Panc1 (cell line): ENCODE measurements at regions not wholly inside any gene's neighbourhood (a gene's known extent, or its start where the extent isn't known, plus 50 kb on each side); places are given as distances from the start of the nearest gene placed in this dataset.

Source experiments
- ATAC-seq: fragments of 200-7000 bp; cut with Tn5 transposase; 2 replicates; pipeline ENCODE4 v1.9.1; 2020; ENCODE audit warnings: mild to moderate bottlenecking, moderate library complexity
- BruUV-seq: library from RNA; stranded (reverse); fragments of 400-500 nt; replicated peaks from 2 replicates; lab custom pipeline; 2021; lab: Mats Ljungman, UMichigan
- CTCF ChIA-PET: fragments of 300-600 bp; sonication (Branson Sonifier 250); formaldehyde crosslinking; loops from one replicate; lab custom pipeline; 2022; ENCODE audit warnings: antibody characterized with exemption; lab: Charles Lee
- POLR2A ChIA-PET: fragments of 300-600 bp; sonication (Branson Sonifier 250); formaldehyde crosslinking; loops from one replicate; lab custom pipeline; 2022; ENCODE audit warnings: antibody characterized with exemption; lab: Charles Lee
- DNase-seq: peaks from one replicate; pipeline ENCODE4 v3.0.0-alpha.2; 2010; ENCODE audit warnings: low read depth, low spot score
- H3K27ac ChIP-seq: 2 replicates; pipeline ENCODE4 v1.5.1; 2011; ENCODE audit warnings: mild to moderate bottlenecking, low read length, inconsistent platforms
- H3K27me3 ChIP-seq: fragments of 200-500 bp; sonication (Bioruptor generic); 2 replicates; pipeline ENCODE4 v1.6.0; 2014; ENCODE audit warnings: low read length, inconsistent platforms; ENCODE audit not compliant: control insufficient read depth, insufficient read depth
- H3K36me3 ChIP-seq: fragments of 200-500 bp; sonication (Bioruptor generic); 2 replicates; pipeline ENCODE4 v1.5.1; 2014; ENCODE audit warnings: inconsistent platforms, mild to moderate bottlenecking, low read length, moderate library complexity; ENCODE audit not compliant: control insufficient read depth, insufficient read depth
- H3K4me1 ChIP-seq: 2 replicates; pipeline ENCODE4 v1.5.1; 2011; ENCODE audit warnings: inconsistent platforms, mild to moderate bottlenecking, low read length, moderate library complexity; ENCODE audit not compliant: control insufficient read depth, insufficient read depth
- H3K4me3 ChIP-seq, 2 experiments: 2 replicates each; pipeline ENCODE4 v1.5.1; 2011 to 2012; ENCODE audit warnings: low read depth in 2 of 2, low read length in 2 of 2, mild to moderate bottlenecking in 2 of 2, inconsistent platforms in 1 of 2, moderate library complexity in 1 of 2
- H3K9me3 ChIP-seq: fragments of 200-500 bp; sonication (Bioruptor generic); 2 replicates; pipeline ENCODE4 v1.5.1; 2014; ENCODE audit warnings: low read depth, mild to moderate bottlenecking, inconsistent platforms, low read length, moderate library complexity; ENCODE audit not compliant: control insufficient read depth, insufficient read depth
- CTCF ChIP-seq: fragments of 450-650 bp; IDR thresholded peaks from 2 replicates; pipeline ENCODE4 v1.5.1; 2017; ENCODE audit warnings: mild to moderate bottlenecking
- POLR2AphosphoS5 ChIP-seq: IDR thresholded peaks from 2 replicates; pipeline ENCODE4 v1.6.1; 2012; ENCODE audit warnings: mild to moderate bottlenecking, low read depth, low read length, moderate library complexity
- REST ChIP-seq, 2 experiments: IDR thresholded peaks; 2 replicates each; pipeline ENCODE4 v1.6.1; 2011 to 2012; ENCODE audit warnings: low read depth in 2 of 2, control low read depth in 1 of 2, low read length in 1 of 2, mild to moderate bottlenecking in 1 of 2, moderate library complexity in 1 of 2; ENCODE audit not compliant: insufficient read depth in 1 of 2
- SIN3A ChIP-seq: IDR thresholded peaks from 2 replicates; pipeline ENCODE4 v1.6.1; 2012; ENCODE audit warnings: low read depth, mild to moderate bottlenecking, low read length, moderate library complexity, borderline replicate concordance; ENCODE audit not compliant: insufficient read depth
- TCF7L2 ChIP-seq: IDR thresholded peaks from 2 replicates; pipeline ENCODE4 v1.6.1; 2011; ENCODE audit warnings: mild to moderate bottlenecking, low read depth, low read length, inconsistent platforms
- in situ Hi-C: cut with HindIII; loops from 2 replicates; pipeline ENCODE4 v1.10.0; 2016; ENCODE audit warnings: low sequenced_read_pairs, low pct_unique_long_range_greater_than_20kb
- intact Hi-C: fragments of 100-400 bp; cut with micrococcal nuclease; formaldehyde crosslinking; loops from one replicate; pipeline ENCODE4 v1.10.0; 2022; ENCODE audit not compliant: unreplicated experiment

DNA sequence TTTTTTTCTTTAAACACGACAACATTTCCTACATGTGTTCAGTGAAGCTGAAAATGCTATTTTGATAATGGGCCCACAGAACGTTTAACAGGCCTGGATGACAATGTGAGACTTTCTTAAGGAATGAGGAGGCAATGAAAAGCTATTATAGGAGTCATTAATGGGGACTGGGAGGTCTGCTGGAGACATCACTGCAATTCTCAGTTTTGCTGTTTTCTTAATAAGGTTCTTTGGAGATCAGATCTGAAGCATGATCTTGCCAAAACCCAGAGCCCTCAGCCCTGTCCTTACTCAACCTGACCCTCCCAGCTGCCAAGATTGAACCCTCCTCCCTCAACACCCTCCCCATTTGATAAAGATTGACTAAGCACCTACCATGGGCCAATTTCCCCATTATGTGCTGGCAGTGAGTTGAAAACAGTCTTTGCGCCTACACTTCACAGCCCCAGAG is 353.1 kb downstream of the MAFB start:
- Histone ChIP-seq H3K4me3 (no peak overlapping the region), H3K4me1 (no peaks in the 10 kb centered on the region), H3K9me3 (no peaks in the 10 kb centered on the region), H3K27me3 (no peaks in the 10 kb centered on the region), H3K36me3 (no peaks in the 10 kb centered on the region), H3K27ac (no peak overlapping the region)
- ChIA-PET CTCF (no interaction called here), POLR2A (no interaction called here)
- in situ Hi-C loops = no loop called here
- BruUV-seq = no TSS peak
- no peak for ATAC-seq
- DNase-seq = no peak
- intact Hi-C loops = no loop called here
- TF ChIP-seq TCF7L2 = no peak
- no peak for TF ChIP-seq REST (IDR thresholded peaks at IDR 0.05; ENCODE audit: insufficient read depth in 1 of 2, low read depth in 2 of 2, low read length in 1 of 2)
- TF ChIP-seq POLR2AphosphoS5 = no peak
- TF ChIP-seq CTCF = no peak
- TF ChIP-seq SIN3A = no peak

DNA sequence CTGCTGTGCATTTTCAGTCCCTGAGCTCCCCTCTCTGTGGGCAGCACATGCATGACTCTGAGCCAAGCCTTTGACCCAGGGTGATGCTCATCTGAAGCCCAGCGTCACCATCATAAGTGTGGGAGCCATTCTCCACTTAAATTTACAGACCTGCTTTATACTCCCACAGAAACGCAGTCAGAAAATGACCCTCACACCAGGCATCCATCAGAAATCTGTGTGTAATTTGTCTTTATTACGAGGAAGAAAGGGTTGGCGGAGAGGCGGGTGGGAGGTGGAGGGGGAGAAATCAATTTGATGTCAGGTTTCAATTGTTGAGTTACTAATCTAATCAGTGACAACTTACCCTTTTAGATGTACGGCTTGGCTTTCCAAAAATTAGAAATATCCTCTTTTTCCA is 353.6 kb downstream of the MAFB start:
- Histone ChIP-seq H3K27me3 (no peaks in the 10 kb centered on the region), H3K4me1 (no peaks in the 10 kb centered on the region), H3K9me3 (no peaks in the 10 kb centered on the region), H3K4me3 (no peak overlapping the region), H3K36me3 (no peaks in the 10 kb centered on the region), H3K27ac (no peak overlapping the region)
- no peak for TF ChIP-seq SIN3A
- no peak for TF ChIP-seq CTCF
- no peak for TF ChIP-seq TCF7L2
- TF ChIP-seq REST (IDR thresholded peaks at IDR 0.05; ENCODE audit: insufficient read depth in 1 of 2, low read depth in 2 of 2, low read length in 1 of 2) = no peak
- DNase-seq (no peak), ATAC-seq (no peak)
- ChIA-PET CTCF (no interaction called here), POLR2A (no interaction called here)
- in situ Hi-C loops (no loop called here), intact Hi-C loops (no loop called here)
- no TSS peak for BruUV-seq
